GM23248 (cell line): ENCODE measurements at regions not wholly inside any gene's neighbourhood (a gene's known extent, or its start where the extent isn't known, plus 50 kb on each side); places are given as distances from the start of the nearest gene placed in this dataset.
"Not testable (repeated sequence)": the region's sequence is repeated elsewhere in the genome, so short reads cannot be mapped to it uniquely, and the experiment has no call there.

Experiments used
- DNase-seq: peaks from one replicate; pipeline ENCODE4 v3.0.0-alpha.2; 2015
- H2AFZ ChIP-seq: fragments of 200-600 bp; sonication (generic); 2 replicates; pipeline ENCODE4 v1.6.1; 2016; ENCODE audit warnings: antibody characterized with exemption
- H3F3A ChIP-seq: fragments of 200-600 bp; sonication (generic); 2 replicates; pipeline ENCODE4 v1.6.1; 2016; ENCODE audit warnings: mild to moderate bottlenecking, antibody characterized with exemption, mixed run types; ENCODE audit not compliant: insufficient read depth
- H3K27ac ChIP-seq: fragments of 200-600 bp; sonication (generic); 2 replicates; pipeline ENCODE4 v1.5.1; 2016; ENCODE audit warnings: mild to moderate bottlenecking
- H3K27me3 ChIP-seq: fragments of 200-600 bp; sonication (generic); replicated peaks from 2 replicates; pipeline ENCODE4 v1.6.1; 2016; ENCODE audit warnings: mild to moderate bottlenecking; ENCODE audit not compliant: insufficient read depth
- H3K36me3 ChIP-seq: fragments of 200-600 bp; sonication (generic); 2 replicates; pipeline ENCODE4 v1.6.1; 2016; ENCODE audit warnings: low read depth, mild to moderate bottlenecking
- H3K4me1 ChIP-seq: fragments of 200-600 bp; sonication (generic); 2 replicates; pipeline ENCODE4 v1.6.1; 2016; ENCODE audit warnings: mild to moderate bottlenecking; ENCODE audit not compliant: insufficient read depth
- H3K4me2 ChIP-seq: fragments of 200-600 bp; sonication (generic); one replicate; pipeline ENCODE4 v1.6.1; 2016; ENCODE audit warnings: mild to moderate bottlenecking; ENCODE audit not compliant: unreplicated experiment
- H3K4me3 ChIP-seq: fragments of 200-600 bp; sonication (generic); 2 replicates; pipeline ENCODE4 v1.5.1; 2016; ENCODE audit warnings: mild to moderate bottlenecking
- H3K79me2 ChIP-seq: fragments of 200-600 bp; sonication (generic); 2 replicates; pipeline ENCODE4 v1.6.1; 2016; ENCODE audit warnings: mild to moderate bottlenecking; ENCODE audit not compliant: insufficient read depth
- H3K9ac ChIP-seq: fragments of 200-600 bp; sonication (generic); 2 replicates; pipeline ENCODE4 v1.6.1; 2016; ENCODE audit warnings: mild to moderate bottlenecking
- H3K9me2 ChIP-seq: fragments of 200-600 bp; sonication (generic); 2 replicates; pipeline ENCODE4 v1.6.1; 2016; ENCODE audit warnings: mixed run types, mild to moderate bottlenecking, moderate library complexity; ENCODE audit not compliant: insufficient read depth
- H3K9me3 ChIP-seq: fragments of 200-600 bp; sonication (generic); one replicate; pipeline ENCODE4 v1.6.1; 2017; ENCODE audit warnings: low read depth
- H4K20me1 ChIP-seq: fragments of 200-600 bp; sonication (generic); 2 replicates; pipeline ENCODE4 v1.6.0; 2016; ENCODE audit not compliant: insufficient read depth
- EZH2 ChIP-seq: fragments of 200-600 bp; sonication (generic); IDR thresholded peaks from 2 replicates; pipeline ENCODE4 v1.6.1; 2018; ENCODE audit warnings: antibody characterized with exemption, mild to moderate bottlenecking; ENCODE audit not compliant: insufficient read depth, poor library complexity, severe bottlenecking
- EZH2phosphoT487 ChIP-seq: fragments of 200-600 bp; sonication (generic); IDR thresholded peaks from 2 replicates; pipeline ENCODE4 v1.6.1; 2018; ENCODE audit warnings: antibody characterized with exemption, moderate library complexity, mild to moderate bottlenecking, low read depth; ENCODE audit not compliant: insufficient read depth
- WGBS, 2 experiments: methylation state at CpG; one replicate each; pipeline ENCODE4 v1.1.6; 2015 to 2017; ENCODE audit warnings: low lambda C conversion rate in 2 of 2, low coverage in 1 of 2; ENCODE audit errors: missing lambda C conversion rate in 2 of 2; 5-methylcytosine and 5-hydroxymethylcytosine counted together
- in situ Hi-C: fragments of 300-500 bp; cut with MboI; formaldehyde crosslinking; loops from 2 replicates; pipeline ENCODE4 v1.15.0; 2020

- in situ Hi-C loops = no loop called here
- Histone ChIP-seq H3K36me3 (no peaks in the 10 kb centered on the region), H3K27me3 (no peaks in the 10 kb centered on the region), H3K79me2 (no peaks in the 10 kb centered on the region), H3K4me1 (no peaks in the 10 kb centered on the region), H3K9ac (no peak overlapping the region), H3K4me3 (no peak overlapping the region), H3K9me3 (no peaks in the 10 kb centered on the region), H2AFZ (no peak overlapping the region), H3K27ac (no peak overlapping the region), H3F3A (no peaks in the 10 kb centered on the region), H3K9me2 (no peaks in the 10 kb centered on the region), H3K4me2 (no peak overlapping the region), H4K20me1 (no peaks in the 10 kb centered on the region)
- DNase-seq = no peak
- TF ChIP-seq EZH2phosphoT487 (no peak), EZH2 (no peak)
- WGBS, 2 experiments = 0% methylated on average over 1 of the region's 1 CpG
Measured at GRCh38 chr2:125654226-125654625, 1001.7 kb upstream of the GYPC start.

GRCh38 chr2:125656190-125656589 lies 999.8 kb upstream of the GYPC start:
- Histone ChIP-seq H3K27ac (no peak overlapping the region), H3K4me3 (no peak overlapping the region), H3K4me2 (no peak overlapping the region), H3K4me1 (no peaks in the 10 kb centered on the region), H3K9me2 (no peaks in the 10 kb centered on the region), H4K20me1 (no peaks in the 10 kb centered on the region), H2AFZ (no peak overlapping the region), H3K9me3 (no peaks in the 10 kb centered on the region), H3F3A (no peaks in the 10 kb centered on the region), H3K36me3 (no peaks in the 10 kb centered on the region), H3K27me3 (no peaks in the 10 kb centered on the region), H3K79me2 (no peaks in the 10 kb centered on the region), H3K9ac (no peak overlapping the region)
- no peak for DNase-seq
- TF ChIP-seq EZH2 = no peak
- no peak for TF ChIP-seq EZH2phosphoT487
- 11 to 28% methylated on average over 1 of the region's 1 CpG for WGBS, 2 experiments
- in situ Hi-C loops = no loop called here

GRCh38 chr2:125658583-125658982 lies 997.4 kb upstream of the GYPC start:
- Histone ChIP-seq H3K9me2 (no peaks in the 10 kb centered on the region), H3K36me3 (no peaks in the 10 kb centered on the region), H3F3A (no peaks in the 10 kb centered on the region), H3K9ac (no peak overlapping the region), H3K4me3 (no peak overlapping the region), H3K79me2 (no peaks in the 10 kb centered on the region), H3K27ac (no peak overlapping the region), H4K20me1 (no peaks in the 10 kb centered on the region), H3K4me1 (no peaks in the 10 kb centered on the region), H3K27me3 (no peaks in the 10 kb centered on the region), H3K9me3 (no peaks in the 10 kb centered on the region), H3K4me2 (no peak overlapping the region), H2AFZ (no peak overlapping the region)
- TF ChIP-seq EZH2 = no peak
- in situ Hi-C loops = no loop called here
- 31 to 33% methylated on average over 5 of the region's 5 CpGs for WGBS, 2 experiments
- no peak for DNase-seq

- in situ Hi-C loops, H3K9ac ChIP-seq, H2AFZ ChIP-seq, H3K4me1 ChIP-seq, H3K4me3 ChIP-seq, H3K9me2 ChIP-seq, DNase-seq, H3K79me2 ChIP-seq, H3K4me2 ChIP-seq, H4K20me1 ChIP-seq, H3F3A ChIP-seq, H3K36me3 ChIP-seq, H3K9me3 ChIP-seq, H3K27ac ChIP-seq, H3K27me3 ChIP-seq: not testable (repeated sequence)
- 0 to 8% methylated on average over 1 of the region's 1 CpG for WGBS, 2 experiments
Measured at GRCh38 chr2:125660369-125660768, 995.6 kb upstream of the GYPC start.

- TF ChIP-seq EZH2phosphoT487 = no peak
- no peak for TF ChIP-seq EZH2
- no peak overlapping the region for H3K9ac ChIP-seq
- no peaks in the 10 kb centered on the region for H3K9me3 ChIP-seq
- no peak overlapping the region for H3K4me2 ChIP-seq
- 12 to 17% methylated on average over 3 of the region's 3 CpGs for WGBS, 2 experiments
- H3K36me3 ChIP-seq = no peaks in the 10 kb centered on the region
- H3K9me2 ChIP-seq = no peaks in the 10 kb centered on the region
- no peaks in the 10 kb centered on the region for H3K27me3 ChIP-seq
- no peak overlapping the region for H3K4me3 ChIP-seq
- DNase-seq = no peak
- no peaks in the 10 kb centered on the region for H3K79me2 ChIP-seq
- H4K20me1 ChIP-seq = no peaks in the 10 kb centered on the region
- in situ Hi-C loops = no loop called here
- H3K4me1 ChIP-seq = no peaks in the 10 kb centered on the region
- no peak overlapping the region for H2AFZ ChIP-seq
- H3F3A ChIP-seq = no peaks in the 10 kb centered on the region
- H3K27ac ChIP-seq = no peak overlapping the region
Measured at GRCh38 chr2:125667630-125668029, 988.3 kb upstream of the GYPC start.
